ENCODE measurements at regions not wholly inside any gene's neighbourhood (a gene's known extent, or its start where the extent isn't known, plus 50 kb on each side); places are given as distances from the start of the nearest gene placed in this dataset.

DNA sequence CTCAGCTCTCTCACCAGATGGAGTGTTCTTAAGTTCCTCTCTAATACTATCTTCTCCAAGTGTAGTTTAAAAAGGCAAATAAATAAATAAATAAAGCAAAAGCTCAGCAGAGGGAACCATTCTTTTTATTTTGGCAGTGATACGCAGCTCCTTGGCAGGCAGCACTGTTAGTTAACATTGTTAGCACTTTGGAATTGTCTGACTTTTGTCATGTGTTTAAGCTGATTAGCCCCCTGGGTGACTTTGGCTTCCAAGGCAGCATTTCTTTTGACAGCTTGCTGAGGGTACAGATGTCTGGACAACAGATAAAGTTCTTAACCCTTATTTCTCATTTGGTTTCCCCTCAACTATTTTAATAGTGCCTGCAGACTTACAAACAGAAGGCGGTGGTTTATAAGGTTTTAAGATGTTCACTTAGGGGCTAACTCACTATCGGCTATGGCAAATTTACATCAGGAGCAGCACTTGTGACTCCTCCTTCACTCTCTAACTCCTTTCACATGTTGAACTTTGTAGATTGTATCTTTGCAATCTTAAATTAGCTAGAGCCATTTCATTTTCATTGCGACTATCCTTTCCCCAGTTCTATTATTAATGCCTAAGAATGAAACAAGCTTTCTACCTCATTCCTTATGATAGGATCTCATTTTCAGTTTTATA lies 213.4 kb downstream of the ZBBX start:
- BruUV-seq (replicated peaks): no TSS peak
- H3K36me3 ChIP-seq (replicated peaks in 1 of 2; ENCODE audit: control insufficient read depth in 1 of 2, insufficient read depth in 2 of 2, low read length in 2 of 2): no peaks in the 10 kb centered on the region
- no peak overlapping the region for H3K4me2 ChIP-seq (ENCODE audit: low read depth, low read length)
- no peak for FAIRE-seq
- 50% methylated on average over 4 of the region's 4 CpGs for WGBS (ENCODE audit: low lambda C conversion rate)
- H3K79me2 ChIP-seq (ENCODE audit: insufficient read depth, low read length): no peaks in the 10 kb centered on the region
- intact Hi-C loops (cut with micrococcal nuclease; ENCODE audit: unreplicated experiment) (no loop called here), in situ Hi-C loops (cut with HindIII; ENCODE audit: extremely low pct_ligation_motif_present, low pct_unique_long_range_greater_than_20kb) (no loop called here)
- ChIA-PET POLR2A (no interaction called here), CTCF (ENCODE audit: low intra/inter-chr PET ratio, low total read pairs) (no interaction called here)
- no peak for ATAC-seq
- H3K9ac ChIP-seq (ENCODE audit: insufficient read depth, low read depth, low read length): no peak overlapping the region
- no peaks in the 10 kb centered on the region for H3K27me3 ChIP-seq (ENCODE audit: control insufficient read depth in 1 of 2, insufficient read depth in 2 of 2, low read length in 2 of 2)
- H2AFZ ChIP-seq (ENCODE audit: low read length): no peak overlapping the region
- no peaks in the 10 kb centered on the region for H4K20me1 ChIP-seq (ENCODE audit: insufficient read depth, low read length)
- H3K27ac ChIP-seq (ENCODE audit: extremely low read length, insufficient read depth, low read length): no peak overlapping the region
- H3K9me3 ChIP-seq (ENCODE audit: low read length): no peaks in the 10 kb centered on the region
- no peak for DNase-seq (ENCODE audit: low spot score)
- H3K4me3 ChIP-seq (replicated peaks in 1 of 3; ENCODE audit: insufficient read depth in 1 of 3, low read depth in 2 of 3, low read length in 3 of 3): no peak overlapping the region
- no peaks in the 10 kb centered on the region for H3K4me1 ChIP-seq (ENCODE audit: insufficient read depth, low read length)
- TF ChIP-seq STAT5B (CRISPR knock-in tag; IDR thresholded peaks at IDR 0.05) (no peak), ZNF703 (CRISPR knock-in tag; IDR thresholded peaks at IDR 0.05; ENCODE audit: borderline replicate concordance) (no peak), TBX3 (IDR thresholded peaks at IDR 0.05; ENCODE audit: borderline replicate concordance) (no peak), ZNF256 (CRISPR knock-in tag; conservative IDR thresholded peaks at IDR 0.05) (no peak), RAD51 (IDR thresholded peaks at IDR 0.05; ENCODE audit: borderline replicate concordance) (no peak), MYC (CRISPR knock-in tag; IDR thresholded peaks at IDR 0.05; ENCODE audit: borderline replicate concordance) (no peak), ZSCAN22 (CRISPR knock-in tag; IDR thresholded peaks at IDR 0.05) (no peak), ZNF264 (CRISPR knock-in tag; IDR thresholded peaks at IDR 0.05) (no peak), LCORL (IDR thresholded peaks at IDR 0.05) (no peak), LCORL (CRISPR knock-in tag; IDR thresholded peaks at IDR 0.05) (no peak), KDM1A (CRISPR knock-in tag; IDR thresholded peaks at IDR 0.05) (no peak)
- TF ChIP-seq, protein P1, sequence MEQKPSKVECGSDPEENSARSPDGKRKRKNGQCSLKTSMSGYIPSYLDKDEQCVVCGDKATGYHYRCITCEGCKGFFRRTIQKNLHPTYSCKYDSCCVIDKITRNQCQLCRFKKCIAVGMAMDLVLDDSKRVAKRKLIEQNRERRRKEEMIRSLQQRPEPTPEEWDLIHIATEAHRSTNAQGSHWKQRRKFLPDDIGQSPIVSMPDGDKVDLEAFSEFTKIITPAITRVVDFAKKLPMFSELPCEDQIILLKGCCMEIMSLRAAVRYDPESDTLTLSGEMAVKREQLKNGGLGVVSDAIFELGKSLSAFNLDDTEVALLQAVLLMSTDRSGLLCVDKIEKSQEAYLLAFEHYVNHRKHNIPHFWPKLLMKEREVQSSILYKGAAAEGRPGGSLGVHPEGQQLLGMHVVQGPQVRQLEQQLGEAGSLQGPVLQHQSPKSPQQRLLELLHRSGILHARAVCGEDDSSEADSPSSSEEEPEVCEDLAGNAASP (CRISPR knock-in tag; IDR thresholded peaks at IDR 0.05; ENCODE audit: borderline replicate concordance): no peak
- TF ChIP-seq, protein P2, sequence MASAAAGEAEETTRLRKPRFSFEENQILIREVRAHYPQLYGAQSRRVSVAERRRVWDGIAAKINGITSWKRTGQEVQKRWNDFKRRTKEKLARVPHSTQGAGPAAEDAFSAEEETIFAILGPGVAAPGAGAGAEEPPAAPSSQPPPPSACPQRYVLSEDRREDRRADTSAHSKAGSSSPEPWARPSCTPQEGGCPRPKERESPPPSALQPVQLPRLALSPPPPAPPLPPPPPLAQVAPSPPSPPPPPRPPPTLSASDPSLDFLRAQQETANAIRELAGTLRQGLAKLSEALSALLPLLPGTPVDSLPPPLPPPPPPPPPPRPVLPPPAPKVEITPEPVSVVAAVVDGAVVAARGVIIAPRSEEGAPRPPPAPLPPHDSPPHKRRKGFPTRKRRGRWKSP (CRISPR knock-in tag; IDR thresholded peaks at IDR 0.05): no peak
- TF ChIP-seq, protein P3, sequence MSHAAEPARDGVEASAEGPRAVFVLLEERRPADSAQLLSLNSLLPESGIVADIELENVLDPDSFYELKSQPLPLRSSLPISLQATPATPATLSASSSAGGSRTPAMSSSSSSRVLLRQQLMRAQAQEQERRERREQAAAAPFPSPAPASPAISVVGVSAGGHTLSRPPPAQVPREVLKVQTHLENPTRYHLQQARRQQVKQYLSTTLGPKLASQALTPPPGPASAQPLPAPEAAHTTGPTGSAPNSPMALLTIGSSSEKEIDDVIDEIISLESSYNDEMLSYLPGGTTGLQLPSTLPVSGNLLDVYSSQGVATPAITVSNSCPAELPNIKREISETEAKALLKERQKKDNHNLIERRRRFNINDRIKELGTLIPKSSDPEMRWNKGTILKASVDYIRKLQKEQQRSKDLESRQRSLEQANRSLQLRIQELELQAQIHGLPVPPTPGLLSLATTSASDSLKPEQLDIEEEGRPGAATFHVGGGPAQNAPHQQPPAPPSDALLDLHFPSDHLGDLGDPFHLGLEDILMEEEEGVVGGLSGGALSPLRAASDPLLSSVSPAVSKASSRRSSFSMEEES (CRISPR knock-in tag; IDR thresholded peaks at IDR 0.05): no peak
- TF ChIP-seq, protein P4, sequence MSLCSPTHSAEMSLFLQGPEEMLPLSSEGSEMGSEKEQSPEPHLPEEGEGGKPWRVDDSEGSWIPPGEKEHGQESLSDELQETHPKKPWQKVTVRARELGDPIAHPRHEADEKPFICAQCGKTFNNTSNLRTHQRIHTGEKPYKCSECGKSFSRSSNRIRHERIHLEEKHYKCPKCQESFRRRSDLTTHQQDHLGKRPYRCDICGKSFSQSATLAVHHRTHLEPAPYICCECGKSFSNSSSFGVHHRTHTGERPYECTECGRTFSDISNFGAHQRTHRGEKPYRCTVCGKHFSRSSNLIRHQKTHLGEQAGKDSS (CRISPR knock-in tag; IDR thresholded peaks at IDR 0.05; ENCODE audit: borderline replicate concordance, low read depth): no peak
- TF ChIP-seq, protein P5, sequence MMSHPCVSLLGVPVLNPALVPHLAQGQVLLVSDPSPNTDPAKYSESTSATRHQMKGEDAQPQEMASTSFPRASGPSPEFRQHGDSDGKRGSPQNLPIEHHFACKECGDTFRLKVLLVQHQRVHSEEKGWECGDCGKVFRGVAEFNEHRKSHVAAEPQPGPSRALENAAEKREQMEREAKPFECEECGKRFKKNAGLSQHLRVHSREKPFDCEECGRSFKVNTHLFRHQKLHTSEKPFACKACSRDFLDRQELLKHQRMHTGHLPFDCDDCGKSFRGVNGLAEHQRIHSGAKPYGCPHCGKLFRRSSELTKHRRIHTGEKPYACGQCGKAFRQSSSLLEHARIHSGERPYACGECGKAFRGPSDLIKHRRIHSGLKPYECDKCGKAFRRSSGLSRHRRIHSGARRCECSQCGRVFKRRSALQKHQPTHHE (CRISPR knock-in tag; IDR thresholded peaks at IDR 0.05; ENCODE audit: borderline replicate concordance): no peak
- TF ChIP-seq, protein P6, sequence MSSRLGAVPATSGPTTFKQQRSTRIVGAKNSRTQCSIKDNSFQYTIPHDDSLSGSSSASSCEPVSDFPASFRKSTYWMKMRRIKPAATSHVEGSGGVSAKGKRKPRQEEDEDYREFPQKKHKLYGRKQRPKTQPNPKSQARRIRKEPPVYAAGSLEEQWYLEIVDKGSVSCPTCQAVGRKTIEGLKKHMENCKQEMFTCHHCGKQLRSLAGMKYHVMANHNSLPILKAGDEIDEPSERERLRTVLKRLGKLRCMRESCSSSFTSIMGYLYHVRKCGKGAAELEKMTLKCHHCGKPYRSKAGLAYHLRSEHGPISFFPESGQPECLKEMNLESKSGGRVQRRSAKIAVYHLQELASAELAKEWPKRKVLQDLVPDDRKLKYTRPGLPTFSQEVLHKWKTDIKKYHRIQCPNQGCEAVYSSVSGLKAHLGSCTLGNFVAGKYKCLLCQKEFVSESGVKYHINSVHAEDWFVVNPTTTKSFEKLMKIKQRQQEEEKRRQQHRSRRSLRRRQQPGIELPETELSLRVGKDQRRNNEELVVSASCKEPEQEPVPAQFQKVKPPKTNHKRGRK (CRISPR knock-in tag; IDR thresholded peaks at IDR 0.05): no peak

All from HepG2 (cell line).